ENCODE measurements at regions not wholly inside any gene's neighbourhood (a gene's known extent, or its start where the extent isn't known, plus 50 kb on each side); places are given as distances from the start of the nearest gene placed in this dataset.

DNA sequence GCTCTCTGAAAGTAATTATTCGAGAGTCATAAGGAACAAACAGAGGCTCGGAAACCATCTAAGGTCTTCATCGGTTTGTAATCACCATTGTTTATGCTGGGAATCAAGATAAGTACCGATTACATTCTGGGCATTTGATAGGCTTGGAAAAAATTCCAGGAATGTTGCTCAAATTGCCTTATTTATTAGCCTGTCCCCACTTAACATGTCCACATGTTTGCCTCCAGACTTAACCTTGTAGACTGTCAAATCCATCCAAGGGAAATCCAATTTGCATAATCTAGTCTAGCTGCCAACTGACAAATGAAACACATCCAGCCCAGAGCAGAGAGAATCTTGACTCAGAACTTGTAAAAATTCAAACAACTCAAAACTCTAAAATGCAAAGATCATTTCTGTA, 51.3 kb upstream of the TMC5 start:
- ATAC-seq = no peak
- intact Hi-C loops (cut with micrococcal nuclease) = no loop called here
- Histone ChIP-seq H3K79me2 (ENCODE audit: low read length) (no peaks in the 10 kb centered on the region), H3K27me3 (ENCODE audit: low read length) (no peaks in the 10 kb centered on the region), H3K4me1 (ENCODE audit: insufficient read depth, low read length) (no peaks in the 10 kb centered on the region), H3K9ac (ENCODE audit: low read length) (no peak overlapping the region), H3K9me3 (ENCODE audit: low read length) (no peaks in the 10 kb centered on the region), H3K4me3 (ENCODE audit: low read length) (no peak overlapping the region), H3F3A (ENCODE audit: low read length, unreplicated experiment) (no peaks in the 10 kb centered on the region), H3K36me3 (ENCODE audit: low read depth, low read length) (no peaks in the 10 kb centered on the region), H3K4me2 (ENCODE audit: low read length) (no peak overlapping the region), H4K20me1 (ENCODE audit: low read length) (no peaks in the 10 kb centered on the region), H3K27ac (ENCODE audit: low read length) (no peak overlapping the region), H3K9me2 (replicated peaks; ENCODE audit: low read length) (no peaks in the 10 kb centered on the region), H2AFZ (ENCODE audit: low read length) (no peak overlapping the region)
- no peak for DNase-seq
- TF ChIP-seq EZH2 (IDR thresholded peaks at IDR 0.05; ENCODE audit: low read length, unreplicated experiment) (no peak), EZH2phosphoT487 (IDR thresholded peaks at IDR 0.05; ENCODE audit: borderline replicate concordance, low read length) (no peak)
- TF ChIP-seq, protein P1, sequence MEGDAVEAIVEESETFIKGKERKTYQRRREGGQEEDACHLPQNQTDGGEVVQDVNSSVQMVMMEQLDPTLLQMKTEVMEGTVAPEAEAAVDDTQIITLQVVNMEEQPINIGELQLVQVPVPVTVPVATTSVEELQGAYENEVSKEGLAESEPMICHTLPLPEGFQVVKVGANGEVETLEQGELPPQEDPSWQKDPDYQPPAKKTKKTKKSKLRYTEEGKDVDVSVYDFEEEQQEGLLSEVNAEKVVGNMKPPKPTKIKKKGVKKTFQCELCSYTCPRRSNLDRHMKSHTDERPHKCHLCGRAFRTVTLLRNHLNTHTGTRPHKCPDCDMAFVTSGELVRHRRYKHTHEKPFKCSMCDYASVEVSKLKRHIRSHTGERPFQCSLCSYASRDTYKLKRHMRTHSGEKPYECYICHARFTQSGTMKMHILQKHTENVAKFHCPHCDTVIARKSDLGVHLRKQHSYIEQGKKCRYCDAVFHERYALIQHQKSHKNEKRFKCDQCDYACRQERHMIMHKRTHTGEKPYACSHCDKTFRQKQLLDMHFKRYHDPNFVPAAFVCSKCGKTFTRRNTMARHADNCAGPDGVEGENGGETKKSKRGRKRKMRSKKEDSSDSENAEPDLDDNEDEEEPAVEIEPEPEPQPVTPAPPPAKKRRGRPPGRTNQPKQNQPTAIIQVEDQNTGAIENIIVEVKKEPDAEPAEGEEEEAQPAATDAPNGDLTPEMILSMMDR (conservative IDR thresholded peaks at IDR 0.05; ENCODE audit: low read depth, low read length) = no peak
- no TSS peak for BruUV-seq (replicated peaks)
- ChIA-PET CTCF (no interaction called here), POLR2A (ENCODE audit: unreplicated experiment) (no interaction called here)

DNA sequence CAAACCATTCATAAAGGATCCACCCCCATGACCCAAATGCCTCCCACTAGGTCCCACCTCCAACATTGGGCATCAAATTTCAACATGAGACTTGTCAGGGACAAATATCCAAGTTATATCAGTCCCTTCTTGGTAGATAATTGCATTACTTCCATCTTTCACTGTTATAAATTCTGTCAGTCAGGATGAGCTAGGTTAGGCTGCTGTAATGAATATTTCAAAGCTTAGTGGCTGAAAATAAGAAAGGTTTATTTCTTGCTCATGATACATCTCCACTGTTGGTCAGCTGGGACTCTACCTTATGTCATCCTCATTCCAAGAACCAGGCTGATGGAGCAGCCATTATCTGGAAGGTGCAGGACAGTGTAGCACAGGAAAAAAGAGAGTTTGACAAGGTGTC, 50.3 kb upstream of the TMC5 start:
- no peaks in the 10 kb centered on the region for H3K9me3 ChIP-seq (ENCODE audit: low read length)
- no peaks in the 10 kb centered on the region for H3K79me2 ChIP-seq (ENCODE audit: low read length)
- H3K4me1 ChIP-seq (ENCODE audit: insufficient read depth, low read length) = no peaks in the 10 kb centered on the region
- ChIA-PET POLR2A (ENCODE audit: unreplicated experiment) (no interaction called here), CTCF (no interaction called here)
- ATAC-seq (no peak), DNase-seq (no peak)
- H2AFZ ChIP-seq (ENCODE audit: low read length) = no peak overlapping the region
- no peaks in the 10 kb centered on the region for H3K27me3 ChIP-seq (ENCODE audit: low read length)
- no peaks in the 10 kb centered on the region for H3F3A ChIP-seq (ENCODE audit: low read length, unreplicated experiment)
- no peak overlapping the region for H3K9ac ChIP-seq (ENCODE audit: low read length)
- intact Hi-C loops (cut with micrococcal nuclease) = no loop called here
- no TSS peak for BruUV-seq (replicated peaks)
- no peak overlapping the region for H3K27ac ChIP-seq (ENCODE audit: low read length)
- H3K36me3 ChIP-seq (ENCODE audit: low read depth, low read length) = no peaks in the 10 kb centered on the region
- H3K4me2 ChIP-seq (ENCODE audit: low read length) = no peak overlapping the region
- no peak overlapping the region for H3K4me3 ChIP-seq (ENCODE audit: low read length)
- no peak for TF ChIP-seq EZH2phosphoT487 (IDR thresholded peaks at IDR 0.05; ENCODE audit: borderline replicate concordance, low read length)
- TF ChIP-seq EZH2 (IDR thresholded peaks at IDR 0.05; ENCODE audit: low read length, unreplicated experiment) = no peak
- TF ChIP-seq, protein P1 (conservative IDR thresholded peaks at IDR 0.05; ENCODE audit: low read depth, low read length) = no peak
- no peaks in the 10 kb centered on the region for H4K20me1 ChIP-seq (ENCODE audit: low read length)
- H3K9me2 ChIP-seq (replicated peaks; ENCODE audit: low read length) = no peaks in the 10 kb centered on the region

All from PC-3 (cell line).